ENCODE measurements at regions not wholly inside any gene's neighbourhood (a gene's known extent, or its start where the extent isn't known, plus 50 kb on each side); places are given as distances from the start of the nearest gene placed in this dataset.

- TF ChIP-seq SP1 (IDR thresholded peaks at IDR 0.05) (no peak), PKNOX1 (IDR thresholded peaks at IDR 0.05) (no peak), SUZ12 (IDR thresholded peaks at IDR 0.05) (no peak), FOXA1 (IDR thresholded peaks at IDR 0.05) (no peak), ARNT (IDR thresholded peaks at IDR 0.05) (no peak), L3MBTL2 (conservative IDR thresholded peaks at IDR 0.05) (no peak), CTBP1 (IDR thresholded peaks at IDR 0.05; ENCODE audit: borderline replicate concordance) (no peak), NFRKB (IDR thresholded peaks at IDR 0.05) (no peak), BHLHE40 (IDR thresholded peaks at IDR 0.05; ENCODE audit: borderline replicate concordance) (no peak), HDGF (IDR thresholded peaks at IDR 0.05; ENCODE audit: borderline replicate concordance) (no peak), FOXM1 (IDR thresholded peaks at IDR 0.05; ENCODE audit: borderline replicate concordance) (no peak), ELF4 (IDR thresholded peaks at IDR 0.05) (no peak), LEF1 (IDR thresholded peaks at IDR 0.05; ENCODE audit: borderline replicate concordance) (no peak), TARDBP (IDR thresholded peaks at IDR 0.05) (no peak)
Observed at GRCh38 chr2:240341064-240341463, 94.4 kb upstream of the GPC1 start.
